ENCODE measurements at regions not wholly inside any gene's neighbourhood (a gene's known extent, or its start where the extent isn't known, plus 50 kb on each side); places are given as distances from the start of the nearest gene placed in this dataset.

DNA sequence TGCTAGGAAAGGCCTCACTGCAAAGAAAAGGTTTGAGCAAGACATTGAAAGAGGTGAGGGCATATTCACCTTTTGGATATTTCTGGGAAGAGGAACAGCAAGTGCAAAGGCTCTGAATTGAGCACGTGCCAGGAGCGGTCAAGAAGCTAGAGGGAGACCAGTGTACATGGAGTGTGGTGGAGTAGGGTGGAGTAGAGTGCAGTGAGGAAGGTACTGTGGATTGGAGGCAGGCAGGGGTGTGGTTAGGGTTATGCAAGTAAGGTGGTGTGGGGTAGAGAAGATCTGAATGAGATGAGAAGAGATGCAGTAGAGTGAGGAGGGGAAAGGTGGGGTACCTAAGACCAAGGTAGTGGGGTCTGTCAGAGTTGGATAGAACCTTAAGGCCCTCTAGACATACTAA is 119.6 kb downstream of the OMA1 start:
- TF ChIP-seq CTCF (IDR thresholded peaks at IDR 0.05) (no peak), ZBTB33 (IDR thresholded peaks at IDR 0.05; ENCODE audit: borderline replicate concordance, low read depth) (no peak), TCF12 (IDR thresholded peaks at IDR 0.05) (no peak), ELF1 (IDR thresholded peaks at IDR 0.05) (no peak), EP300 (IDR thresholded peaks at IDR 0.05; ENCODE audit: borderline replicate concordance in 1 of 2, low read depth in 1 of 2, low read length in 1 of 2) (no peak), POLR2AphosphoS5 (IDR thresholded peaks at IDR 0.05; ENCODE audit: low read depth, low read length) (no peak), FOXM1 (IDR thresholded peaks at IDR 0.05; ENCODE audit: low read depth) (no peak), SIN3A (IDR thresholded peaks at IDR 0.05; ENCODE audit: borderline replicate concordance, low read depth, low read length) (no peak), MXI1 (IDR thresholded peaks at IDR 0.05; ENCODE audit: low read depth, low read length) (no peak)

Measured in SK-N-SH (cell line).